HEK293T (cell line): ENCODE measurements at regions not wholly inside any gene's neighbourhood (a gene's known extent, or its start where the extent isn't known, plus 50 kb on each side); places are given as distances from the start of the nearest gene placed in this dataset.

Source experiments
- BHLHE40 ChIP-seq: fragments of 450-650 bp; IDR thresholded peaks from 2 replicates; pipeline ENCODE4 v1.6.1; 2016; ENCODE audit warnings: mild to moderate bottlenecking, moderate library complexity, borderline replicate concordance
- ELF4 ChIP-seq: fragments of 450-650 bp; IDR thresholded peaks from 2 replicates; pipeline ENCODE4 v1.6.1; 2017; ENCODE audit warnings: antibody characterized with exemption
- FOXA1 ChIP-seq: fragments of 450-650 bp; IDR thresholded peaks from 2 replicates; pipeline ENCODE4 v1.6.1; 2016; ENCODE audit warnings: mild to moderate bottlenecking
- L3MBTL2 ChIP-seq: fragments of 450-650 bp; conservative IDR thresholded peaks from 2 replicates; pipeline ENCODE4 v1.6.1; 2016; ENCODE audit warnings: mild to moderate bottlenecking
- NFRKB ChIP-seq: fragments of 450-650 bp; IDR thresholded peaks from 2 replicates; pipeline ENCODE4 v1.6.1; 2016; ENCODE audit warnings: mild to moderate bottlenecking, moderate library complexity
- SP1 ChIP-seq: fragments of 450-650 bp; IDR thresholded peaks from 2 replicates; pipeline ENCODE4 v1.6.1; 2017
- ZNF384 ChIP-seq: fragments of 450-650 bp; IDR thresholded peaks from 2 replicates; pipeline ENCODE4 v1.6.1; 2016

GRCh38 chr15:93989440-93989998, 241.8 kb upstream of the MCTP2 start:
- TF ChIP-seq ELF4 (no peak), NFRKB (no peak), SP1 (no peak), BHLHE40 (no peak), ZNF384 (no peak), L3MBTL2 (no peak), FOXA1 (no peak)
